ENCODE measurements at regions not wholly inside any gene's neighbourhood (a gene's known extent, or its start where the extent isn't known, plus 50 kb on each side); places are given as distances from the start of the nearest gene placed in this dataset.
"Not testable (repeated sequence)": the region's sequence is repeated elsewhere in the genome, so short reads cannot be mapped to it uniquely, and the experiment has no call there.

DNA sequence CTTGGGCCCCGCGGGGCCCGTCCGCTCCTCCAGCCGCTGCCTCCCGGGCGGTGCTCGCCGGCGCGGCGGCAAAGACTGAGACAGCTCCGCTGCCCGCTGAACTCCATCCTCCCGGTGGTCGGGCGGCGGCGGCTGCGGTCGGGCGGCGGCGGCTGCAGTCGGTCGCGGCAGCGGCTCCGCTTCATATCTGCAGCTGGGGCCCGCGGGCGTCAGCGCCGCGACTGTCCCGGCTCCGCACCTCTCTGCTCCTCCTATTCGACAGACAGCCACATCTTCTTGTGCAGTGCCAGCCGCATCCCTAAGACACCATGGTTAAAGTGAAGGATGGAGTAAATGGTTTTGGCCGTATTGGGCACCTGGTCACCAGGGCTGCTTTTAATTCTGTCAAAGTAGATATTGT lies 212.1 kb upstream of the KCNK2 start:
- TF ChIP-seq CTCF, POLR2A (IDR thresholded peaks at IDR 0.05): not testable (repeated sequence)

Measured in heart left ventricle (tissue), 13 donors.